Liver (tissue), 8 donors: ENCODE measurements at regions not wholly inside any gene's neighbourhood (a gene's known extent, or its start where the extent isn't known, plus 50 kb on each side); places are given as distances from the start of the nearest gene placed in this dataset.

Experiments
- DNase-seq: peaks from one replicate; pipeline ENCODE4 v3.0.0-alpha.2; 2017; ENCODE audit warnings: low spot score
- H3K27ac ChIP-seq, 2 donors: one replicate each; pipeline ENCODE4 v1.7.0; 2013; ENCODE audit warnings: inconsistent platforms in 2 of 2, low read length in 2 of 2, control low read depth in 1 of 2, low read depth in 1 of 2, mild to moderate bottlenecking in 1 of 2
- H3K27me3 ChIP-seq, 4 donors: one replicate each; pipeline versions ENCODE4 v1.6.1 to v1.7.0; 2013; ENCODE audit warnings: low read length in 3 of 4, inconsistent platforms in 1 of 4, mild to moderate bottlenecking in 1 of 4, moderate library complexity in 1 of 4; ENCODE audit not compliant: control insufficient read depth in 4 of 4, insufficient read depth in 4 of 4
- H3K36me3 ChIP-seq, 4 donors: one replicate each; pipeline versions ENCODE4 v1.6.1 to v1.7.0; 2013; ENCODE audit warnings: low read length in 3 of 4, mild to moderate bottlenecking in 3 of 4, low read depth in 1 of 4, moderate library complexity in 1 of 4; ENCODE audit not compliant: control insufficient read depth in 4 of 4, insufficient read depth in 3 of 4
- H3K4me1 ChIP-seq, 4 donors: one replicate each; pipeline versions ENCODE4 v1.6.1 to v1.7.0; 2013; ENCODE audit warnings: low read length in 3 of 4, mild to moderate bottlenecking in 3 of 4, moderate library complexity in 1 of 4; ENCODE audit not compliant: control insufficient read depth in 4 of 4, insufficient read depth in 4 of 4
- H3K4me3 ChIP-seq, 3 donors: one replicate each; pipeline versions ENCODE4 v1.6.1 to v1.7.0; 2013; ENCODE audit warnings: low read length in 3 of 3, control low read depth in 1 of 3, low read depth in 1 of 3, mild to moderate bottlenecking in 1 of 3
- H3K9ac ChIP-seq, 2 donors: one replicate each; pipeline ENCODE4 v1.7.0; 2013; ENCODE audit warnings: low read length in 2 of 2, mild to moderate bottlenecking in 2 of 2, moderate library complexity in 2 of 2, control low read depth in 1 of 2, low read depth in 1 of 2
- H3K9me3 ChIP-seq, 4 donors: one replicate each; pipeline versions ENCODE4 v1.6.1 to v1.7.0; 2013; ENCODE audit warnings: low read length in 3 of 4; ENCODE audit not compliant: control insufficient read depth in 4 of 4
- ATF3 ChIP-seq: IDR thresholded peaks from 2 replicates; pipeline ENCODE4 v1.6.1; 2016; ENCODE audit warnings: antibody characterized with exemption
- CTCF ChIP-seq: fragments of 150-350 bp; IDR thresholded peaks from 2 replicates; pipeline ENCODE4 v1.5.1; 2017; ENCODE audit warnings: improper control_type of control experiment, low read depth, low read length; ENCODE audit not compliant: missing input control
- EGR1 ChIP-seq, 2 donors: IDR thresholded peaks; 2 replicates each; pipeline ENCODE4 v1.6.1; 2016 to 2018; ENCODE audit warnings: antibody characterized with exemption in 2 of 2, low read depth in 2 of 2
- FOXA1 ChIP-seq: IDR thresholded peaks from 2 replicates; pipeline ENCODE4 v1.6.1; 2016; ENCODE audit warnings: antibody characterized with exemption
- GABPA ChIP-seq, 2 donors: IDR thresholded peaks in 1 of 2; conservative IDR thresholded peaks in 1 of 2; 2 replicates each; pipeline ENCODE4 v1.6.1; 2016; ENCODE audit warnings: antibody characterized with exemption in 2 of 2, mild to moderate bottlenecking in 1 of 2, moderate library complexity in 1 of 2
- HNF4A ChIP-seq, 2 donors: conservative IDR thresholded peaks; 2 replicates each; pipeline ENCODE4 v1.6.1; 2016; ENCODE audit warnings: antibody characterized with exemption in 2 of 2, mild to moderate bottlenecking in 2 of 2
- HNF4G ChIP-seq: IDR thresholded peaks from 2 replicates; pipeline ENCODE4 v1.6.1; 2016; ENCODE audit warnings: antibody characterized with exemption
- JUND ChIP-seq, 2 donors: IDR thresholded peaks; 2 replicates each; pipeline ENCODE4 v1.6.1; 2016; ENCODE audit warnings: antibody characterized with exemption in 2 of 2
- MAX ChIP-seq: IDR thresholded peaks from 2 replicates; pipeline ENCODE4 v1.6.1; 2016; ENCODE audit warnings: antibody characterized with exemption
- NR2F2 ChIP-seq: IDR thresholded peaks from 2 replicates; pipeline ENCODE4 v1.6.1; 2016; ENCODE audit warnings: antibody characterized with exemption
- RAD21 ChIP-seq, 2 donors: IDR thresholded peaks; 2 replicates each; pipeline ENCODE4 v1.6.1; 2016; ENCODE audit warnings: antibody characterized with exemption in 2 of 2, mild to moderate bottlenecking in 2 of 2
- REST ChIP-seq: IDR thresholded peaks from 2 replicates; pipeline ENCODE4 v1.6.1; 2016; ENCODE audit warnings: antibody characterized with exemption, mild to moderate bottlenecking
- SP1 ChIP-seq: IDR thresholded peaks from 2 replicates; pipeline ENCODE4 v1.6.1; 2018; ENCODE audit warnings: antibody characterized with exemption, mild to moderate bottlenecking
- TAF1 ChIP-seq: conservative IDR thresholded peaks from 2 replicates; pipeline ENCODE4 v1.6.1; 2016; ENCODE audit warnings: antibody characterized with exemption, mild to moderate bottlenecking
- ZBTB33 ChIP-seq: IDR thresholded peaks from 2 replicates; pipeline ENCODE4 v1.6.1; 2016; ENCODE audit warnings: antibody characterized with exemption
- WGBS: extraction: QIAGEN DNeasy Blood & Tissue Kit; methylation state at CpG from one replicate; pipeline ENCODE4 v1.1.7; 2013; 5-methylcytosine and 5-hydroxymethylcytosine counted together
- donor health status: healthy.
- donor health status: healthy.
- donor health status: healthy.
- donor health status: healthy.
- donor health status: healthy.

GRCh38 chr1:58934706-58935105, 150.9 kb upstream of the JUN start (continued):
- TF ChIP-seq HNF4A (conservative IDR thresholded peaks at IDR 0.05), result no peak
- TF ChIP-seq HNF4G, result no peak
- no peak for TF ChIP-seq RAD21 (IDR thresholded peaks at IDR 0.05)
- no peak for TF ChIP-seq FOXA1
- no peak for TF ChIP-seq MAX
- TF ChIP-seq EGR1 (IDR thresholded peaks at IDR 0.05; ENCODE audit: low read depth in 2 of 2), result no peak
- TF ChIP-seq SP1, result no peak
- no peak for TF ChIP-seq JUND (IDR thresholded peaks at IDR 0.05)
- TF ChIP-seq TAF1, result no peak

GRCh38 chr1:58936973-58937372, 153.1 kb upstream of the JUN start:
- no peaks in the 10 kb centered on the region for H3K36me3 ChIP-seq
- no peak for TF ChIP-seq REST
- no peak for TF ChIP-seq MAX
- no peak for TF ChIP-seq NR2F2
- TF ChIP-seq SP1, result no peak
- no peak for TF ChIP-seq HNF4G
- TF ChIP-seq RAD21 (IDR thresholded peaks at IDR 0.05), result no peak
- no peaks in the 10 kb centered on the region for H3K9me3 ChIP-seq
- H3K9ac ChIP-seq, result no peak overlapping the region
- H3K27me3 ChIP-seq, result no peaks in the 10 kb centered on the region
- no peak for DNase-seq
- no peak overlapping the region for H3K4me3 ChIP-seq
- no peak overlapping the region for H3K27ac ChIP-seq
- 93% methylated on average over 2 of the region's 2 CpGs for WGBS
- peaks cover 0 to 3% (median 0%) of the 10 kb centered on the region in 4 donors for H3K4me1 ChIP-seq

- WGBS, result 84% methylated on average over 2 of the region's 2 CpGs
- H3K9me3 ChIP-seq, result no peaks in the 10 kb centered on the region
- H3K4me3 ChIP-seq, result no peak overlapping the region
- H3K27ac ChIP-seq, result no peak overlapping the region
- no peak for DNase-seq
- H3K36me3 ChIP-seq, result no peaks in the 10 kb centered on the region
- H3K4me1 ChIP-seq, result peaks cover 0 to 3% (median 0%) of the 10 kb centered on the region in 4 donors
- no peak for TF ChIP-seq ATF3
- TF ChIP-seq REST, result no peak
- TF ChIP-seq TAF1, result no peak
- no peak for TF ChIP-seq ZBTB33
- TF ChIP-seq FOXA1, result no peak
- no peak for TF ChIP-seq EGR1 (IDR thresholded peaks at IDR 0.05; ENCODE audit: low read depth in 2 of 2)
- TF ChIP-seq CTCF, result no peak
- TF ChIP-seq MAX, result no peak
- TF ChIP-seq GABPA (IDR thresholded peaks at IDR 0.05 in 1 of 2, conservative IDR thresholded peaks at IDR 0.05 in 1 of 2), result no peak
- TF ChIP-seq NR2F2, result no peak
- no peak for TF ChIP-seq SP1
- TF ChIP-seq HNF4G, result no peak
- no peak overlapping the region for H3K9ac ChIP-seq
- no peaks in the 10 kb centered on the region for H3K27me3 ChIP-seq
These were observed 155.3 kb upstream of the JUN start for GRCh38 chr1:58939146-58939545.
